Stomach smooth muscle (tissue), 2 donors: ENCODE measurements at regions not wholly inside any gene's neighbourhood (a gene's known extent, or its start where the extent isn't known, plus 50 kb on each side); places are given as distances from the start of the nearest gene placed in this dataset.
"Not testable (repeated sequence)": the region's sequence is repeated elsewhere in the genome, so short reads cannot be mapped to it uniquely, and the experiment has no call there.

ENCODE experiments used
- H3K27ac ChIP-seq: one replicate; pipeline ENCODE4 v1.7.0; 2013; ENCODE audit warnings: mild to moderate bottlenecking, low read length, inconsistent platforms
- H3K27me3 ChIP-seq, 2 donors: one replicate each; pipeline ENCODE4 v1.7.0; 2013; ENCODE audit warnings: low read length in 2 of 2; ENCODE audit not compliant: insufficient read depth in 2 of 2, control insufficient read depth in 1 of 2
- H3K36me3 ChIP-seq, 2 donors: one replicate each; pipeline ENCODE4 v1.7.0; 2013; ENCODE audit warnings: low read length in 2 of 2; ENCODE audit not compliant: control insufficient read depth in 2 of 2, insufficient read depth in 2 of 2
- H3K4me1 ChIP-seq: one replicate; pipeline ENCODE4 v1.7.0; 2013; ENCODE audit warnings: low read length; ENCODE audit not compliant: control insufficient read depth, insufficient read depth
- H3K4me3 ChIP-seq, 2 donors: one replicate each; pipeline ENCODE4 v1.7.0; 2013; ENCODE audit warnings: low read length in 2 of 2
- H3K9ac ChIP-seq, 2 donors: one replicate each; pipeline ENCODE4 v1.7.0; 2013; ENCODE audit warnings: low read length in 2 of 2, mild to moderate bottlenecking in 1 of 2
- H3K9me3 ChIP-seq, 2 donors: one replicate each; pipeline ENCODE4 v1.7.0; 2013; ENCODE audit warnings: low read length in 2 of 2; ENCODE audit not compliant: control insufficient read depth in 2 of 2
- donor health status: healthy.
- donor health status: Pancreatic carcinoma.

- Histone ChIP-seq H3K36me3 (no peaks in the 10 kb centered on the region), H3K4me3 (no peak overlapping the region), H3K27me3 (no peaks in the 10 kb centered on the region), H3K9me3 (no peaks in the 10 kb centered on the region), H3K9ac (no peak overlapping the region), H3K27ac (no peak overlapping the region), H3K4me1 (no peaks in the 10 kb centered on the region)
Observed at GRCh38 chr15:99466701-99467337, 99.0 kb upstream of the MEF2A start.

- Histone ChIP-seq H3K9ac (no peak overlapping the region), H3K27ac (no peak overlapping the region), H3K9me3 (no peaks in the 10 kb centered on the region), H3K4me1 (no peaks in the 10 kb centered on the region), H3K4me3 (no peak overlapping the region), H3K27me3 (no peaks in the 10 kb centered on the region), H3K36me3 (no peaks in the 10 kb centered on the region)
Observed at GRCh38 chr15:99467338-99467720, 98.5 kb upstream of the MEF2A start.

GRCh38 chr15:99467853-99468464 is 97.8 kb upstream of the MEF2A start:
- no peak overlapping the region for H3K27ac ChIP-seq
- no peak overlapping the region for H3K9ac ChIP-seq
- no peaks in the 10 kb centered on the region for H3K27me3 ChIP-seq
- H3K4me3 ChIP-seq: no peak overlapping the region
- H3K4me1 ChIP-seq: no peaks in the 10 kb centered on the region
- H3K9me3 ChIP-seq: no peaks in the 10 kb centered on the region
- H3K36me3 ChIP-seq: no peaks in the 10 kb centered on the region

GRCh38 chr15:99470204-99470603 is 95.6 kb upstream of the MEF2A start:
- not testable (repeated sequence) for H3K9me3 ChIP-seq, H3K27me3 ChIP-seq, H3K4me3 ChIP-seq, H3K36me3 ChIP-seq, H3K27ac ChIP-seq, H3K9ac ChIP-seq
- peaks cover 15% of the 10 kb centered on the region for H3K4me1 ChIP-seq

GRCh38 chr15:99472416-99473145 is 93.2 kb upstream of the MEF2A start:
- H3K27me3 ChIP-seq: no peaks in the 10 kb centered on the region
- H3K4me1 ChIP-seq: peaks cover 39% of the 10 kb centered on the region
- no peaks in the 10 kb centered on the region for H3K9me3 ChIP-seq
- H3K27ac ChIP-seq: no peak overlapping the region
- no peak overlapping the region for H3K4me3 ChIP-seq
- no peak overlapping the region for H3K9ac ChIP-seq
- no peaks in the 10 kb centered on the region for H3K36me3 ChIP-seq

- no peaks in the 10 kb centered on the region for H3K36me3 ChIP-seq
- H3K4me1 ChIP-seq: peaks cover 45% of the 10 kb centered on the region
- peak overlapping the region in 1 of 2 donors; percentile 29 for H3K9ac ChIP-seq
- H3K9me3 ChIP-seq: no peaks in the 10 kb centered on the region
- peak overlapping the region; percentile 88 for H3K27ac ChIP-seq
- no peak overlapping the region for H3K4me3 ChIP-seq
- H3K27me3 ChIP-seq: no peaks in the 10 kb centered on the region
Observed at GRCh38 chr15:99473981-99474906, 91.5 kb upstream of the MEF2A start.

GRCh38 chr15:99474909-99475753 is 90.7 kb upstream of the MEF2A start:
- H3K4me3 ChIP-seq: no peak overlapping the region
- no peaks in the 10 kb centered on the region for H3K36me3 ChIP-seq
- H3K4me1 ChIP-seq: peaks cover 45% of the 10 kb centered on the region
- no peaks in the 10 kb centered on the region for H3K27me3 ChIP-seq
- H3K27ac ChIP-seq: peak overlapping the region; percentile 88
- no peak overlapping the region for H3K9ac ChIP-seq
- no peaks in the 10 kb centered on the region for H3K9me3 ChIP-seq

GRCh38 chr15:99475754-99476412 is 89.9 kb upstream of the MEF2A start:
- Histone ChIP-seq H3K4me3 (peak overlapping the region in 1 of 2 donors; percentile 52), H3K27me3 (no peaks in the 10 kb centered on the region), H3K9me3 (no peaks in the 10 kb centered on the region), H3K36me3 (no peaks in the 10 kb centered on the region), H3K9ac (peak overlapping the region; percentile 1 to 51), H3K4me1 (peaks cover 45% of the 10 kb centered on the region), H3K27ac (peak overlapping the region; percentile 88)

- Histone ChIP-seq H3K27me3 (no peaks in the 10 kb centered on the region), H3K9me3 (no peaks in the 10 kb centered on the region), H3K36me3 (no peaks in the 10 kb centered on the region), H3K4me3 (peak overlapping the region in 1 of 2 donors; percentile 52), H3K4me1 (peaks cover 45% of the 10 kb centered on the region), H3K27ac (peak overlapping the region; percentile 88), H3K9ac (peak overlapping the region; percentile 47 to 51)
Observed at GRCh38 chr15:99476413-99477222, 89.2 kb upstream of the MEF2A start.
